ENCODE measurements at regions not wholly inside any gene's neighbourhood (a gene's known extent, or its start where the extent isn't known, plus 50 kb on each side); places are given as distances from the start of the nearest gene placed in this dataset.
"Not testable (repeated sequence)": the region's sequence is repeated elsewhere in the genome, so short reads cannot be mapped to it uniquely, and the experiment has no call there.

DNA sequence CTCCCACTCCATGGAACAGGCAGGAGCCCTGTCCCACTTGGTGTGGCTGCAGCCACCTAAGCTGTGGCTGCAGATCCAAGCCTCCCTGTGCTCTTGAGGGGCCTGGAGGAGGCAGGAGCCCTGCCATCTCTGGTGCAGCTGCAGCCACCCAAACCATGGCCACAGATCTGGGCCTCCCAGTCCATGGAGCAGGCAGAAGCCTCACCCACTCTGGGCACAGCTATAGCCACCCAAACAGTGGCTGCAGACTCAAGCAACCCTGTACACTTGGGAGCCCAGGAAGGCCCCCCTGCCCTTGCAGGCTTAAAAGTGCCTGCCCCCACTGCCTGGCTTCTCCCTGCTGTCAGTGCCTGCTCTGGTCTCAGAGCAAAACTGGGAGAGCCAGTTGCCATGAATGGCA, 320.3 kb downstream of the RFPL4B start:
- TF ChIP-seq, protein P1, sequence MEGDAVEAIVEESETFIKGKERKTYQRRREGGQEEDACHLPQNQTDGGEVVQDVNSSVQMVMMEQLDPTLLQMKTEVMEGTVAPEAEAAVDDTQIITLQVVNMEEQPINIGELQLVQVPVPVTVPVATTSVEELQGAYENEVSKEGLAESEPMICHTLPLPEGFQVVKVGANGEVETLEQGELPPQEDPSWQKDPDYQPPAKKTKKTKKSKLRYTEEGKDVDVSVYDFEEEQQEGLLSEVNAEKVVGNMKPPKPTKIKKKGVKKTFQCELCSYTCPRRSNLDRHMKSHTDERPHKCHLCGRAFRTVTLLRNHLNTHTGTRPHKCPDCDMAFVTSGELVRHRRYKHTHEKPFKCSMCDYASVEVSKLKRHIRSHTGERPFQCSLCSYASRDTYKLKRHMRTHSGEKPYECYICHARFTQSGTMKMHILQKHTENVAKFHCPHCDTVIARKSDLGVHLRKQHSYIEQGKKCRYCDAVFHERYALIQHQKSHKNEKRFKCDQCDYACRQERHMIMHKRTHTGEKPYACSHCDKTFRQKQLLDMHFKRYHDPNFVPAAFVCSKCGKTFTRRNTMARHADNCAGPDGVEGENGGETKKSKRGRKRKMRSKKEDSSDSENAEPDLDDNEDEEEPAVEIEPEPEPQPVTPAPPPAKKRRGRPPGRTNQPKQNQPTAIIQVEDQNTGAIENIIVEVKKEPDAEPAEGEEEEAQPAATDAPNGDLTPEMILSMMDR (IDR thresholded peaks at IDR 0.05; ENCODE audit: control extremely low read depth, extremely low read depth, low read depth, missing control alignments), result no peak
- DNase-seq (ENCODE audit: extremely low spot score), result no peak
- POLR2A ChIA-PET, result no interaction called here
- CTCF ChIA-PET, result interaction anchor here (0.9 kb wide), 1 partner anchor 13 kb away, joined by 3 read pairs; no protein-coding TSS in a partner anchor

DNA sequence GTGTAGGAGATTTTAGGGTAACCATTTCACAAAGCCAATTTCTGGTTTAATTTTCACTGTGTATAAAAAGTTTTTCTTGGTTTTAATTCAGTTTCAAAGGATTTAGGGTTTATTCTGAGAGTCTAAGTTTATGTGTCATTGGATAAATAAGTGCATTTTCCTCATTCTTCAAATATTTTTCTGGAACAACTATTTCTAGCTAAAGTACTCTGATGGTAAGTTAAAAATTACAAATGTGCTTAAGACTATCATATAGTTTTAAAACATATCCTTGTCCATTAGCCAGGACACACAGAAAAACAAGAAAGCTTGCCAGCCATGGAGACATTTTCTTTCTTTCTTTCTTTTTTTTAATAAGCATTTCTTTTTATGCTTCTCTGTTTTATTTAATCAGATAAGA, 333.0 kb downstream of the RFPL4B start:
- TF ChIP-seq, protein P1 (IDR thresholded peaks at IDR 0.05; ENCODE audit: control extremely low read depth, extremely low read depth, low read depth, missing control alignments), result no peak
- ChIA-PET POLR2A (no interaction called here), CTCF (interaction anchor here (1.7 kb wide), 1 partner anchor 16 kb away, joined by 5 read pairs; no protein-coding TSS in a partner anchor)
- no peak for DNase-seq (ENCODE audit: extremely low spot score)

DNA sequence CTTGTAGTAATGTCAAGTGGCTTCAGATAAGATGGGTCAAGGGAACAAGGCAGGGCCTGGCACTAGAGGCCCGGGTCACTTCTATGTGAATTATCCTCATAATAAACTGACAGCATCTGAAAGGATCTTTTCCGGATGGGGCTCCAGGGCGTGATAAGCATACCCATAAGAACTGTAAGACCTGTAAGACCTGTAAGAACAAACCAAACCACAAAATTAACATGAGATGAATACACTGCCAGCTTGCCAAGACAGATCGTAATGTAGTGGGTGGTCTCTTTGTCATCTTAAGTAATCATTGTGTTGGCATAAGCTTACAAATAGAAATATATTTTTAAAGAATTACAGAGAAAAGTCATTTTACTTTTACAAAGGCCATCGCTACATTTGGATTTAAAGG, 334.9 kb downstream of the RFPL4B start:
- TF ChIP-seq, protein P1 (IDR thresholded peaks at IDR 0.05; ENCODE audit: control extremely low read depth, extremely low read depth, low read depth, missing control alignments), result no peak
- DNase-seq (ENCODE audit: extremely low spot score), result no peak
- ChIA-PET CTCF (interaction anchor here (1.2 to 1.5 kb wide), 2 partner anchors 9 to 14 kb away, joined by 5 read pairs; no protein-coding TSS in a partner anchor), POLR2A (no interaction called here)

DNA sequence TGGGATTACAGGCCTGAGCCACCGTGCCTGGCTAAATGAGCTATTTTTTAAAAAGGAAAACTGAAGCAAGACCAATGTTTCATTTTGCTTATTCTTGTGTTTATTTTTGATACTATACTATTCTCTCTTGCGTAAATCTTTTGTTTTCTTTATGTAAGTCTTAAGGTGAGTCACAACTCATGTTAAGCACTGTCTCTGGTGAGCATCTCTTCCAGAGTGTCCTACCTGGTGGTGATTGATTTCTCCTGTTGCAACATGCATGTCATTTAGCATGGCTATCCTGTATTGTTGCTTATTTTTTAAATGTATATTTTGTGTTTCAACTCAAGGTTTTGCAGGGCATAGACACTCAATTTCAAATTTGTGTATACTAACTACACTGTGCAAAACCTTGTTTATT, 336.0 kb downstream of the RFPL4B start:
- TF ChIP-seq, protein P1 (IDR thresholded peaks at IDR 0.05; ENCODE audit: control extremely low read depth, extremely low read depth, low read depth, missing control alignments), result no peak
- POLR2A ChIA-PET, result no interaction called here
- no peak for DNase-seq (ENCODE audit: extremely low spot score)
- CTCF ChIA-PET, result interaction anchor here (1.5 kb wide), 1 partner anchor 15 kb away, joined by 5 read pairs; no protein-coding TSS in a partner anchor

DNA sequence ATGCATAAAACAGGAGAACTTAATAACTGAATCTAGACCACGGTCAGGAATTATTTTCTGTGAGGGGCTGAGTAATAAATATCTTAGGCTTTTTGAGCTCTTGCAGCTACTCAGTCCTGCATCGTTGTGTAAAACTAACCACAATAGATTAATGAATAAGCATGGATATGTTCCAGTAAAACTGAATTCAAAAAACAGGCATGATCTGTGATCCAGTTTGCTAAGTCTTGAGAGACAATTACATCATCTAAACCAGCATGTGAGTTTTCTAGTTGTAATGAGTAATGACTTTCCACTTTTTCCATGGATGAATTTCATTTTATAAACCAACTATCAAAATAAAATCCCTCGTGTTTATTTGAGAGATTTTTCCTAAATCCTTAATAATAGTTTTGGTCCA, 336.8 kb downstream of the RFPL4B start:
- TF ChIP-seq, protein P1 (IDR thresholded peaks at IDR 0.05; ENCODE audit: control extremely low read depth, extremely low read depth, low read depth, missing control alignments), result no peak
- no peak for DNase-seq (ENCODE audit: extremely low spot score)
- ChIA-PET POLR2A (no interaction called here), CTCF (no interaction called here)

DNA sequence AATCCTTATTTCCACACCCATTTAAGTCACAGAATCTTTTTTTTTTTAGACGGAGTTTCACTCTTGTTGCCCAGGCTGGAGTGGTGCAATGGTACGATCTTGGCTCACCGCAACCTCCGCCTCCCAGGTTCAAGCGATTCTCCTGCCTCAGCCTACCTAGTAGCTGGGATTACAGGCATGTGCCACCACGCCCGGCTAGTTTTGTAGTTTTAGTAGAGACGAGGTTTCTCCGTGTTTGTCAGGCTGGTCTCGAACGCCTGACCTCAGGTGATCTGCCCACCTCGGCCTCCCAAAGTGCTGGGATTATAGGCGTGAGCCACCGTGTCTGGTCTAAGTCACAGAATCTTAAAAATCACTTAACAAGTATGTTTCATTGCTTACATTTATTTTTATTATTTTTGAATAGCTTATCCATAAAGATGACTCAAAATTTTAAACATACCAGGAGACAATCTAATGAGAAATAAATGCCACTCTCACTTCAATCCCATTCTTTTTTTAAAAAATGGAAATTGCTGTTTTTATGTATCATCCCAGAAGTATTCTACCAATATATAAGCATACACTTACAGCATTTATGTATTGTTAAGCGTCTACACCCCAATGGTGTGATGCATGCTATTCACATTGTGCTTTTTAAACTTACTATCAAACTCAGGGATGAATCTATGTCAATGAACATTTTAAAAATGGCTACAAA, 338.5 kb downstream of the RFPL4B start:
- CTCF ChIA-PET; POLR2A ChIA-PET; DNase-seq (ENCODE audit: extremely low spot score): not testable (repeated sequence)

DNA sequence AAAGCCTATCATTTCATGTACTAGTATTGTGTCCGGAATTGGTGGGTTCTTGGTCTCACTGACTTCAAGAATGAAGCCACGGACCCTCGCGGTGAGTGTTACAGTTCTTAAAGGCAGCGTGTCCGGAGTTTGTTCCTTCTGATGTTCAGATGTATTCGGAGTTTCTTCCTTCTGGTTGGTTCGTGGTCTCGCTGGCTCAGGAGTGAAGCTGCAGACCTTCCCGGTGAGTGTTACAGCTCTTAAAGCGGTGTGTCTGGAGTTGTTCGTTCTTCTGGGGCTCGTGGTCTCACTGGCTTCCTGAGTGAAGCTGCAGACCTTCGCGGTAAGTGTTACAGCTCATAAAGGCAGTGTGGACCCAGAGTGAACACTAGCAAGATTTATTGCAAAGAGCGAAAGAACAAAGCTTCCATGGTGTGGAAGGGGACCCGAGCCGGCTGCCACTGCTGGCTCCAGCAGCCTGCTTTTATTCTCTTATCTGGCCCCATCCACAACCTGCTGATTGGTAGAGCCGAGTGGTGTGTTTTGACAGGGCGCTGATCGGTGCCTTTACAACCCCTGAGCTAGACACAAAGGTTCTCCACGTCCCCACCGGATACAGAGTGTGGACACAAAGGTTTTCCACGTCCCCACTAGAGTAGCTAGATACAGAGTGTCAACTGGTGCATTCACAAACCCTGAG, 341.5 kb downstream of the RFPL4B start:
- POLR2A ChIA-PET; DNase-seq (ENCODE audit: extremely low spot score): not testable (repeated sequence)
- CTCF ChIA-PET, result interaction anchor here (1.2 to 1.3 kb wide), 2 partner anchors 20 to 29 kb away, joined by 3 read pairs; no protein-coding TSS in a partner anchor

DNA sequence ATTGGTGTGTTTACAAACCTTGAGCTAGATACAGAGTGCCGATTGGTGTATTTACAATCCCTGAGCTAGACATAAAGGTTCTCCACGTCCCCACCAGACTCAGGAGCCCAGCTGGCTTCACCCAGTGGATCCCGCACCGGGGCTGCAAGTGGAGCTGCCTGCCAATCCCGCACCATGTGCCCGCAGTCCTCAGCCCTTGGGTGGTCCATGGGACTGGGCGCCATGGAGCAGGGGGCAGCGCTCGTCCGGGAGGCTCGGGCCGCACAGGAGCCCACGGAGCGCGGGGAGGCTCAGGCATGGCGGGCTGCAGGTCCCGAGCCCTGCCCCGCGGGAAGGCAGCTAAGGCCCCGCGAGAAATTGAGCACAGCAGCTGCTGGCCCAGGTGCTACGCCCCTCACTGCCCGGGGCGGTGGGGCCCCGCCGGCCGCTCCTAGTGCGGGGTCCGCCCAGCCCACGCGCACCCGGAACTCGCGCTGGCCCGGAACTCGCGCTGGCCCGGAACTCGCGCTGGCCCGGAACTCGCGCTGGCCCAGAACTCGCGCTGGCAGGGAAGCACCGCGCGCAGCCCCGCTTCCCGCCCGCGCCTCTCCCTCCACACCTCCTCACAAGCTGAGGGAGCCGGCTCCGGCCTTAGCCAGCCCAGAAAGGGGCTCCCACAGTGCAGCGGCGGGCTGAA, 342.2 kb downstream of the RFPL4B start:
- DNase-seq (ENCODE audit: extremely low spot score); POLR2A ChIA-PET: not testable (repeated sequence)
- CTCF ChIA-PET, result interaction anchor here (1.2 kb wide), 1 partner anchor 21 kb away, joined by 3 read pairs; no protein-coding TSS in a partner anchor

Data from GM10248 (cell line).